GM19463 (cell line): ENCODE measurements at regions not wholly inside any gene's neighbourhood (a gene's known extent, or its start where the extent isn't known, plus 50 kb on each side); places are given as distances from the start of the nearest gene placed in this dataset.

ENCODE experiments used
- ATAC-seq: cut with Tn5 transposase; IDR thresholded peaks from one replicate; pipeline ENCODE4 v1.9.1; 2021; ENCODE audit warnings: mild to moderate bottlenecking, moderate library complexity; ENCODE audit not compliant: unreplicated experiment

GRCh38 chr10:65291286-65291685, 1634.5 kb upstream of the LRRTM3 start:
- ATAC-seq, result no peak

GRCh38 chr10:65292551-65292950, 1633.3 kb upstream of the LRRTM3 start:
- no peak for ATAC-seq

- ATAC-seq, result no peak
These were observed 1631.5 kb upstream of the LRRTM3 start for GRCh38 chr10:65294329-65294728.

GRCh38 chr10:65301181-65301580, 1624.7 kb upstream of the LRRTM3 start:
- ATAC-seq, result no peak

- ATAC-seq, result no peak
These were observed 1619.6 kb upstream of the LRRTM3 start for GRCh38 chr10:65306201-65306600.

- ATAC-seq, result no peak
These were observed 1613.0 kb upstream of the LRRTM3 start for GRCh38 chr10:65312876-65313275.

- no peak for ATAC-seq
These were observed 1612.4 kb upstream of the LRRTM3 start for GRCh38 chr10:65313406-65313805.

- ATAC-seq, result no peak
These were observed 1611.6 kb upstream of the LRRTM3 start for GRCh38 chr10:65314253-65314652.

- no peak for ATAC-seq
These were observed 1606.3 kb upstream of the LRRTM3 start for GRCh38 chr10:65319493-65319892.

- ATAC-seq, result no peak
These were observed 1605.4 kb upstream of the LRRTM3 start for GRCh38 chr10:65320236-65321026.

GRCh38 chr10:65323802-65324201, 1602.0 kb upstream of the LRRTM3 start:
- no peak for ATAC-seq

- ATAC-seq, result no peak
These were observed 1599.9 kb upstream of the LRRTM3 start for GRCh38 chr10:65325913-65326312.

GRCh38 chr10:65328486-65328885, 1597.3 kb upstream of the LRRTM3 start:
- ATAC-seq, result no peak

- no peak for ATAC-seq
These were observed 1590.5 kb upstream of the LRRTM3 start for GRCh38 chr10:65335311-65335710.

GRCh38 chr10:65340340-65340739, 1585.5 kb upstream of the LRRTM3 start:
- ATAC-seq, result no peak

GRCh38 chr10:65341323-65341925, 1584.4 kb upstream of the LRRTM3 start:
- no peak for ATAC-seq

GRCh38 chr10:65342245-65342644, 1583.6 kb upstream of the LRRTM3 start:
- ATAC-seq, result no peak

GRCh38 chr10:65346466-65346865, 1579.4 kb upstream of the LRRTM3 start:
- no peak for ATAC-seq

- no peak for ATAC-seq
These were observed 1577.2 kb upstream of the LRRTM3 start for GRCh38 chr10:65348637-65349036.

- no peak for ATAC-seq
These were observed 1575.2 kb upstream of the LRRTM3 start for GRCh38 chr10:65350611-65351010.

- ATAC-seq, result no peak
These were observed 1570.6 kb upstream of the LRRTM3 start for GRCh38 chr10:65355141-65355680.

- no peak for ATAC-seq
These were observed 1567.3 kb upstream of the LRRTM3 start for GRCh38 chr10:65358565-65358964.
